Tibial artery (tissue), 4 donors: ENCODE measurements at regions not wholly inside any gene's neighbourhood (a gene's known extent, or its start where the extent isn't known, plus 50 kb on each side); places are given as distances from the start of the nearest gene placed in this dataset.
A peak's percentile ranks its signal among the peaks of the same experiment; 100 is the strongest.

Source experiments
- DNase-seq, 2 donors: peaks; one replicate each; pipeline ENCODE4 v3.0.0-alpha.2; 2019
- H3K27ac ChIP-seq, 2 donors: fragments of 200-600 bp; sonication (generic) in 1 of 2; 1 replicate in 1 of 2; 2 replicates in 1 of 2; pipeline ENCODE4 v1.5.1; 2018 to 2019; ENCODE audit warnings: mild to moderate bottlenecking in 1 of 2
- H3K27me3 ChIP-seq, 2 donors: fragments of 200-600 bp; sonication (generic) in 1 of 2; one replicate each; pipeline versions ENCODE4 v1.5.1 to v1.6.0; 2016 to 2019
- H3K36me3 ChIP-seq, 3 donors: fragments of 200-600 bp; sonication (generic) in 2 of 3; one replicate each; pipeline ENCODE4 v1.5.1; 2016 to 2019; ENCODE audit warnings: mild to moderate bottlenecking in 2 of 3
- H3K4me1 ChIP-seq, 4 donors: fragments of 200-600 bp; sonication (generic) in 2 of 4; 1 replicate in 3 of 4; 2 replicates in 1 of 4; pipeline ENCODE4 v1.5.1; 2016 to 2019
- H3K4me3 ChIP-seq, 2 donors: fragments of 200-600 bp; sonication (generic) in 1 of 2; 1 replicate in 1 of 2; 2 replicates in 1 of 2; pipeline ENCODE4 v1.5.1; 2018 to 2019; ENCODE audit warnings: mild to moderate bottlenecking in 2 of 2
- H3K9me3 ChIP-seq, 3 donors: fragments of 200-600 bp; sonication (generic) in 1 of 3; one replicate each; pipeline ENCODE4 v1.5.1; 2016 to 2019
- CTCF ChIP-seq, 2 experiments: fragments of 200-600 bp in 1 of 2; fragments of 450-650 bp in 1 of 2; IDR thresholded peaks; one replicate each; pipeline ENCODE4 v1.5.1; 2017 to 2019; ENCODE audit warnings: antibody characterized with exemption in 2 of 2, mild to moderate bottlenecking in 1 of 2, moderate library complexity in 1 of 2
- intact Hi-C: fragments of 100-400 bp; cut with DNase I; formaldehyde crosslinking; loops from one replicate; pipeline ENCODE4 v1.15.0; 2023; ENCODE audit warnings: low total_unique reads

- H3K27me3 ChIP-seq: no peaks in the 10 kb centered on the region
- no peak for TF ChIP-seq CTCF (IDR thresholded peaks at IDR 0.05)
- no peak overlapping the region for H3K27ac ChIP-seq
- DNase-seq: no peak
- peaks cover 0 to 28% (median 13%) of the 10 kb centered on the region in 4 donors for H3K4me1 ChIP-seq
- intact Hi-C loops: loop anchor here (10.0 kb wide), 1 partner anchor 1180 kb away; no protein-coding TSS in a partner anchor
- no peaks in the 10 kb centered on the region for H3K36me3 ChIP-seq
- peaks cover 0 to 6% (median 0%) of the 10 kb centered on the region in 3 donors for H3K9me3 ChIP-seq
- H3K4me3 ChIP-seq: no peak overlapping the region
These were observed 196.7 kb upstream of the TPRG1 start for GRCh38 chr3:188974856-188975599.

- no peak for DNase-seq
- no peak overlapping the region for H3K4me3 ChIP-seq
- no peaks in the 10 kb centered on the region for H3K36me3 ChIP-seq
- intact Hi-C loops: loop anchor here (10.0 kb wide), 1 partner anchor 1181 kb away; no protein-coding TSS in a partner anchor
- H3K27ac ChIP-seq: no peak overlapping the region
- peaks cover 0 to 28% (median 13%) of the 10 kb centered on the region in 4 donors for H3K4me1 ChIP-seq
- H3K9me3 ChIP-seq: peaks cover 0 to 6% (median 0%) of the 10 kb centered on the region in 3 donors
- TF ChIP-seq CTCF (IDR thresholded peaks at IDR 0.05): no peak
- no peaks in the 10 kb centered on the region for H3K27me3 ChIP-seq
These were observed 196.0 kb upstream of the TPRG1 start for GRCh38 chr3:188975600-188976314.

- peaks cover 0 to 28% (median 13%) of the 10 kb centered on the region in 4 donors for H3K4me1 ChIP-seq
- no peaks in the 10 kb centered on the region for H3K27me3 ChIP-seq
- DNase-seq: no peak
- intact Hi-C loops: loop anchor here (10.0 kb wide), 1 partner anchor 1182 kb away; no protein-coding TSS in a partner anchor
- peaks cover 0 to under 1% (median 0%) of the 10 kb centered on the region in 3 donors for H3K9me3 ChIP-seq
- H3K4me3 ChIP-seq: no peak overlapping the region
- H3K36me3 ChIP-seq: no peaks in the 10 kb centered on the region
- no peak overlapping the region for H3K27ac ChIP-seq
- TF ChIP-seq CTCF (IDR thresholded peaks at IDR 0.05): no peak
These were observed 195.4 kb upstream of the TPRG1 start for GRCh38 chr3:188976407-188976806.

- Histone ChIP-seq H3K36me3 (no peaks in the 10 kb centered on the region), H3K4me3 (no peak overlapping the region), H3K4me1 (peaks cover 0 to 27% (median 13%) of the 10 kb centered on the region in 4 donors), H3K9me3 (no peaks in the 10 kb centered on the region), H3K27me3 (no peaks in the 10 kb centered on the region), H3K27ac (peak overlapping the region in 1 of 2 donors; percentile 23)
- TF ChIP-seq CTCF (IDR thresholded peaks at IDR 0.05): no peak
- intact Hi-C loops: loop anchor here (10.0 kb wide), 1 partner anchor 1184 kb away; no protein-coding TSS in a partner anchor
- DNase-seq: peak in 1 of 2 donors; percentile 33
These were observed 193.2 kb upstream of the TPRG1 start for GRCh38 chr3:188978421-188979171.

- intact Hi-C loops: loop anchor here (10.0 kb wide), 1 partner anchor 1184 kb away; no protein-coding TSS in a partner anchor
- no peak for TF ChIP-seq CTCF (IDR thresholded peaks at IDR 0.05)
- no peaks in the 10 kb centered on the region for H3K9me3 ChIP-seq
- peaks cover 0 to 21% (median 12%) of the 10 kb centered on the region in 4 donors for H3K4me1 ChIP-seq
- H3K27me3 ChIP-seq: no peaks in the 10 kb centered on the region
- peak overlapping the region; percentile 20 to 23 for H3K27ac ChIP-seq
- H3K4me3 ChIP-seq: no peak overlapping the region
- no peaks in the 10 kb centered on the region for H3K36me3 ChIP-seq
- no peak for DNase-seq
These were observed 192.5 kb upstream of the TPRG1 start for GRCh38 chr3:188979248-188979647.
